K562 (cell line): ENCODE measurements at regions not wholly inside any gene's neighbourhood (a gene's known extent, or its start where the extent isn't known, plus 50 kb on each side); places are given as distances from the start of the nearest gene placed in this dataset.

Experiments
- ATAC-seq: fragments of 200-7000 bp; cut with Tn5 transposase; 3 replicates; pipeline ENCODE4 v1.9.1; 2020; ENCODE audit warnings: moderate library complexity
- BruUV-seq: library from RNA; stranded (reverse); fragments of 400-500 nt; replicated peaks from 2 replicates; lab custom pipeline; 2021; lab: Mats Ljungman, UMichigan
- CTCF ChIA-PET: fragments of 300-600 bp; formaldehyde crosslinking; extraction: SDS; loops from one replicate; lab custom pipeline; 2021; ENCODE audit warnings: low intra/inter-chr PET ratio; lab: Yijun Ruan, JAX
- POLR2A ChIA-PET: fragments of 300-600, 350-650 bp; sonication (Branson Sonifier 250); formaldehyde crosslinking; extraction: SDS; loops from one replicate; lab custom pipeline; 2021; ENCODE audit warnings: antibody characterized with exemption, inconsistent platforms; lab: Yijun Ruan, JAX
- DNase-seq, 4 experiments: peaks; one replicate each; pipeline versions ENCODE4 v3.0.0 to v3.0.0-alpha.2; 2011 to 2018; ENCODE audit warnings: low spot score in 3 of 4, mixed read lengths in 3 of 4; ENCODE audit errors: extremely low read depth in 1 of 4
- FAIRE-seq: peaks from 2 replicates; lab custom pipeline; 2011; peaks lifted over from hg19 to GRCh38; lab: Jason Lieb, UNC
- H2AFZ ChIP-seq: 2 replicates; pipeline ENCODE4 v1.6.0; 2011; ENCODE audit warnings: low read depth, low read length, control low read depth, inconsistent platforms
- H3K27ac ChIP-seq: fragments of 200-600 bp; 3 replicates; pipeline ENCODE4 v1.8.0; 2011; ENCODE audit warnings: low read depth, mild to moderate bottlenecking, control low read depth, inconsistent platforms, low read length, moderate library complexity, mixed read lengths; ENCODE audit errors: extremely low read depth
- H3K27me3 ChIP-seq, 2 experiments: fragments of 300-600 bp in 1 of 2; 2 replicates in 1 of 2; 3 replicates in 1 of 2; pipeline versions ENCODE4 v1.6.0 to v1.8.0; 2011; ENCODE audit warnings: inconsistent platforms in 2 of 2, low read length in 2 of 2, mild to moderate bottlenecking in 1 of 2, mixed read lengths in 1 of 2, moderate library complexity in 1 of 2; ENCODE audit not compliant: control insufficient read depth in 2 of 2, insufficient read depth in 2 of 2
- H3K36me3 ChIP-seq: fragments of 300-600 bp; 3 replicates; pipeline ENCODE4 v1.8.0; 2011; ENCODE audit warnings: mild to moderate bottlenecking, low read length, inconsistent platforms; ENCODE audit not compliant: control insufficient read depth, insufficient read depth
- H3K4me1 ChIP-seq, 2 experiments: fragments of 200-600 bp in 1 of 2; replicated peaks in 1 of 2; 2 replicates in 1 of 2; 3 replicates in 1 of 2; pipeline versions ENCODE4 v1.5.1 to v1.8.0; 2011; ENCODE audit warnings: inconsistent platforms in 2 of 2, low read length in 2 of 2, mild to moderate bottlenecking in 1 of 2, mixed read lengths in 1 of 2, moderate library complexity in 1 of 2; ENCODE audit not compliant: control insufficient read depth in 2 of 2, insufficient read depth in 2 of 2
- H3K4me2 ChIP-seq: 2 replicates; pipeline ENCODE4 v1.6.1; 2011; ENCODE audit warnings: low read length, control low read depth, inconsistent platforms, mixed read lengths; ENCODE audit not compliant: insufficient read depth
- H3K4me3 ChIP-seq: fragments of 200-600 bp; sonication (generic), shearing (Covaris generic); 2 replicates; pipeline ENCODE4 v1.5.1; 2016; ENCODE audit warnings: control low read depth, inconsistent platforms
- H3K79me2 ChIP-seq: fragments of 200-600 bp; 3 replicates; pipeline ENCODE4 v1.8.0; 2011; ENCODE audit warnings: low read length, inconsistent platforms; ENCODE audit not compliant: control insufficient read depth, insufficient read depth
- H3K9ac ChIP-seq, 2 experiments: 2 replicates each; pipeline versions ENCODE4 v1.6.0 to v1.6.1; 2011; ENCODE audit warnings: low read depth in 2 of 2, low read length in 2 of 2, control low read depth in 1 of 2, inconsistent platforms in 1 of 2, mild to moderate bottlenecking in 1 of 2, mixed read lengths in 1 of 2; ENCODE audit not compliant: insufficient read depth in 1 of 2
- H3K9me1 ChIP-seq: one replicate; pipeline ENCODE4 v1.6.0; 2011; ENCODE audit warnings: inconsistent platforms, mild to moderate bottlenecking, low read length, moderate library complexity; ENCODE audit not compliant: control insufficient read depth, insufficient read depth
- H3K9me3 ChIP-seq: replicated peaks from 2 replicates; pipeline ENCODE4 v1.5.1; 2011; ENCODE audit warnings: low read depth, low read length, inconsistent platforms; ENCODE audit not compliant: control insufficient read depth, insufficient read depth
- H4K20me1 ChIP-seq: replicated peaks from 2 replicates; pipeline ENCODE4 v1.6.1; 2011; ENCODE audit warnings: low read length, inconsistent platforms, mixed read lengths; ENCODE audit not compliant: control insufficient read depth, insufficient read depth
- AFF4 ChIP-seq: sonication (generic); formaldehyde crosslinking; IDR thresholded peaks from 2 replicates; pipeline ENCODE4 v1.8.0; 2023; ENCODE audit warnings: mild to moderate bottlenecking, missing genetic modification reagents
- CTBP1 ChIP-seq: fragments of 450-650 bp; IDR thresholded peaks from 2 replicates; pipeline ENCODE4 v1.6.1; 2016; ENCODE audit warnings: borderline replicate concordance
- DMBX1 ChIP-seq: fragments of 250-450 bp; sonication (Bioruptor Pico); IDR thresholded peaks from 2 replicates; pipeline ENCODE4 v1.8.0; 2022; ENCODE audit warnings: inconsistent platforms, mild to moderate bottlenecking, moderate library complexity, borderline replicate concordance
- EZH2 ChIP-seq: IDR thresholded peaks from 2 replicates; pipeline ENCODE4 v1.6.1; 2012; ENCODE audit warnings: low read depth, mild to moderate bottlenecking, inconsistent platforms, low read length, borderline replicate concordance
- MCM3 ChIP-seq: fragments of 450-650 bp; IDR thresholded peaks from 2 replicates; pipeline ENCODE4 v1.6.1; 2016
- NFIX ChIP-seq: fragments of 250-450 bp; sonication (Bioruptor Pico); IDR thresholded peaks from 2 replicates; pipeline ENCODE4 v1.4.0; 2020; ENCODE audit warnings: low read depth, mild to moderate bottlenecking, moderate library complexity
- PHF21A ChIP-seq: fragments of 450-650 bp; IDR thresholded peaks from 2 replicates; pipeline ENCODE4 v1.6.1; 2017; ENCODE audit warnings: low read depth, borderline replicate concordance
- SETDB1 ChIP-seq: IDR thresholded peaks from one replicate; pipeline ENCODE4 v1.6.1; 2012; ENCODE audit warnings: low read length, control low read depth, inconsistent platforms
- TAF15 ChIP-seq: fragments of 200-400 bp; formaldehyde crosslinking; IDR thresholded peaks from 2 replicates; pipeline ENCODE4 v1.6.1; 2017; ENCODE audit warnings: mild to moderate bottlenecking, low read depth, low read length, moderate library complexity
- TRIM24 ChIP-seq, 2 experiments: fragments of 450-650 bp; IDR thresholded peaks; 2 replicates each; pipeline ENCODE4 v1.6.1; 2016
- WHSC1 ChIP-seq: IDR thresholded peaks from one replicate; pipeline ENCODE4 v1.6.1; 2012; ENCODE audit warnings: low read length, control low read depth, inconsistent platforms
- ZNF707 ChIP-seq: fragments of 250-450 bp; sonication (Bioruptor Pico); conservative IDR thresholded peaks from 2 replicates; pipeline ENCODE4 v1.8.0; 2022; ENCODE audit warnings: inconsistent platforms, mild to moderate bottlenecking, moderate library complexity
- WGBS: fragments of 100-300 bp; shearing (Covaris generic); methylation state at CpG from one replicate; pipeline ENCODE4 v1.1.6; 2016; ENCODE audit warnings: low coverage, mixed read lengths; ENCODE audit not compliant: insufficient coverage; ENCODE audit errors: missing lambda C conversion rate; 5-methylcytosine and 5-hydroxymethylcytosine counted together
- in situ Hi-C: fragments of 300-500 bp; cut with MboI; formaldehyde crosslinking; loops from 4 replicates; pipeline ENCODE4 v1.15.0; 2018; ENCODE audit warnings: inconsistent platforms, mixed read lengths
- intact Hi-C: fragments of 100-400 bp; cut with micrococcal nuclease; formaldehyde crosslinking; loops from 2 replicates; pipeline ENCODE4 v1.14.2; 2022
- TF ChIP-seq, protein P1 (sequence below): fragments of 250-450 bp; sonication (Bioruptor Pico); IDR thresholded peaks from 2 replicates; pipeline ENCODE4 v1.8.0; 2022; ENCODE audit warnings: moderate library complexity, mild to moderate bottlenecking, inconsistent platforms
- TF ChIP-seq, protein P2 (sequence below): IDR thresholded peaks from 2 replicates; pipeline ENCODE4 v1.6.1; 2012; ENCODE audit warnings: low read depth, low read length, improper control_type of control experiment, borderline replicate concordance
- TF ChIP-seq, protein P3 (sequence below), 2 experiments: fragments of 450-650 bp in 1 of 2; sonication (generic) in 1 of 2; formaldehyde crosslinking; conservative IDR thresholded peaks; 2 replicates each; pipeline versions ENCODE4 v1.4.0 to v1.8.1; 2020 to 2022; ENCODE audit warnings: mild to moderate bottlenecking in 1 of 2, missing genetic modification reagents in 1 of 2
- TF ChIP-seq, protein P4 (sequence below): fragments of 450-650 bp; formaldehyde crosslinking; conservative IDR thresholded peaks from 2 replicates; pipeline ENCODE4 v1.4.0; 2022; ENCODE audit warnings: mild to moderate bottlenecking, missing genetic modification characterization

DNA sequence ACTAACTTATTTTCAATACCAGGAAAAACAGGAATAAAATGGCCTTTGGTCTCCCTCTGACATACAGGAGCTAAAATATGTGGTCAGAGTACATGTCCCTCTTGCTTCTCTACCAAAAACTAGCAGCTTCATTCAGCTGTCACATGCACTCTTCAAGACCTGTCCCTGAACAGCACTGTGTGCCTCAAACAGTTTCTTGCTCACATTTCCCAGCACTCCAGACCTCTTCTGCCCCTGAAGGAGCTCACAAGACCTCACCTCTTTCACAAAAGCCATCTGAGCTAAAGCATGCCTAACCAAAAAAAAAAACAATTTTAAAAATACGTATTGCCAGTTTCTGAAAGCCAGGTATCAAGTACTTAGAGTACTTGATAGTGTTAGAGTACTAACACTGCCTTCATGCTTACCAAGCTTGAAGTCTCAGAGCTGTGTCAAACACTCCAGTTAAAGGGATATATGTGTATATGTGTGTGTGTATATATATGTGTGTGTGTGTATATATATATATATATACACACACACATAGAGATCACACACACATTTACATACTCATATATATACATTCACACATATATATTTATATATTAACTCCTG, 148.3 kb upstream of the POU3F2 start:
- intact Hi-C loops, result no loop called here
- no peak overlapping the region for H3K9ac ChIP-seq
- H3K4me2 ChIP-seq, result no peak overlapping the region
- no peaks in the 10 kb centered on the region for H3K4me1 ChIP-seq
- no peak overlapping the region for H2AFZ ChIP-seq
- in situ Hi-C loops, result no loop called here
- no peaks in the 10 kb centered on the region for H3K9me1 ChIP-seq
- no peaks in the 10 kb centered on the region for H3K79me2 ChIP-seq
- no peak for FAIRE-seq
- no peak for ATAC-seq
- H3K27ac ChIP-seq, result no peak overlapping the region
- CTCF ChIA-PET, result no interaction called here
- no peaks in the 10 kb centered on the region for H3K9me3 ChIP-seq
- H3K4me3 ChIP-seq, result no peak overlapping the region
- BruUV-seq, result no TSS peak
- 0% methylated on average over 1 of the region's 1 CpG for WGBS
- POLR2A ChIA-PET, result no interaction called here
- no peaks in the 10 kb centered on the region for H3K27me3 ChIP-seq
- H4K20me1 ChIP-seq, result no peaks in the 10 kb centered on the region
- DNase-seq, result no peak
- no peaks in the 10 kb centered on the region for H3K36me3 ChIP-seq
- TF ChIP-seq AFF4, result no peak
- TF ChIP-seq EZH2, result no peak
- TF ChIP-seq CTBP1, result no peak
- TF ChIP-seq, protein P1, sequence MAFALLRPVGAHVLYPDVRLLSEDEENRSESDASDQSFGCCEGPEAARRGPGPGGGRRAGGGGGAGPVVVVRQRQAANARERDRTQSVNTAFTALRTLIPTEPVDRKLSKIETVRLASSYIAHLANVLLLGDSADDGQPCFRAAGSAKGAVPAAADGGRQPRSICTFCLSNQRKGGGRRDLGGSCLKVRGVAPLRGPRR (CRISPR knock-in tag), result no peak
- TF ChIP-seq PHF21A, result no peak
- TF ChIP-seq ZNF707, result no peak
- no peak for TF ChIP-seq WHSC1
- no peak for TF ChIP-seq NFIX (CRISPR knock-in tag)
- TF ChIP-seq TRIM24 (IDR thresholded peaks at IDR 0.05), result no peak
- TF ChIP-seq SETDB1, result no peak
- TF ChIP-seq, protein P2, sequence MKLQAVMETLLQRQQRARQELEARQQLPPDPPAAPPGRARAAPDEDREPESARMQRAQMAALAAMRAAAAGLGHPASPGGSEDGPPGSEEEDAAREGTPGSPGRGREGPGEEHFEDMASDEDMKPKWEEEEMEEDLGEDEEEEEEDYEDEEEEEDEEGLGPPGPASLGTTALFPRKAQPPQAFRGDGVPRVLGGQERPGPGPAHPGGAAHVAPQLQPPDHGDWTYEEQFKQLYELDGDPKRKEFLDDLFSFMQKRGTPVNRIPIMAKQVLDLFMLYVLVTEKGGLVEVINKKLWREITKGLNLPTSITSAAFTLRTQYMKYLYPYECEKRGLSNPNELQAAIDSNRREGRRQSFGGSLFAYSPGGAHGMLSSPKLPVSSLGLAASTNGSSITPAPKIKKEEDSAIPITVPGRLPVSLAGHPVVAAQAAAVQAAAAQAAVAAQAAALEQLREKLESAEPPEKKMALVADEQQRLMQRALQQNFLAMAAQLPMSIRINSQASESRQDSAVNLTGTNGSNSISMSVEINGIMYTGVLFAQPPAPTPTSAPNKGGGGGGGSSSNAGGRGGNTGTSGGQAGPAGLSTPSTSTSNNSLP, result no peak
- TF ChIP-seq, protein P3, sequence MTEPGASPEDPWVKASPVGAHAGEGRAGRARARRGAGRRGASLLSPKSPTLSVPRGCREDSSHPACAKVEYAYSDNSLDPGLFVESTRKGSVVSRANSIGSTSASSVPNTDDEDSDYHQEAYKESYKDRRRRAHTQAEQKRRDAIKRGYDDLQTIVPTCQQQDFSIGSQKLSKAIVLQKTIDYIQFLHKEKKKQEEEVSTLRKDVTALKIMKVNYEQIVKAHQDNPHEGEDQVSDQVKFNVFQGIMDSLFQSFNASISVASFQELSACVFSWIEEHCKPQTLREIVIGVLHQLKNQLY (CRISPR knock-in tag; conservative IDR thresholded peaks at IDR 0.05), result no peak
- no peak for TF ChIP-seq TAF15
- TF ChIP-seq, protein P4, sequence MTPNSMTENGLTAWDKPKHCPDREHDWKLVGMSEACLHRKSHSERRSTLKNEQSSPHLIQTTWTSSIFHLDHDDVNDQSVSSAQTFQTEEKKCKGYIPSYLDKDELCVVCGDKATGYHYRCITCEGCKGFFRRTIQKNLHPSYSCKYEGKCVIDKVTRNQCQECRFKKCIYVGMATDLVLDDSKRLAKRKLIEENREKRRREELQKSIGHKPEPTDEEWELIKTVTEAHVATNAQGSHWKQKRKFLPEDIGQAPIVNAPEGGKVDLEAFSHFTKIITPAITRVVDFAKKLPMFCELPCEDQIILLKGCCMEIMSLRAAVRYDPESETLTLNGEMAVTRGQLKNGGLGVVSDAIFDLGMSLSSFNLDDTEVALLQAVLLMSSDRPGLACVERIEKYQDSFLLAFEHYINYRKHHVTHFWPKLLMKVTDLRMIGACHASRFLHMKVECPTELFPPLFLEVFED (CRISPR knock-in tag), result no peak
- no peak for TF ChIP-seq MCM3
- no peak for TF ChIP-seq DMBX1 (CRISPR knock-in tag)
